Fibroblast of villous mesenchyme (primary cell): ENCODE measurements at regions not wholly inside any gene's neighbourhood (a gene's known extent, or its start where the extent isn't known, plus 50 kb on each side); places are given as distances from the start of the nearest gene placed in this dataset.

Experiments used
- DNase-seq: peaks from one replicate; pipeline ENCODE4 v3.0.0-alpha.2; 2010; ENCODE audit warnings: low read depth
- H3K4me3 ChIP-seq: 2 replicates; pipeline ENCODE4 v1.5.1; 2011; ENCODE audit warnings: low read depth, mild to moderate bottlenecking, low read length
- TF ChIP-seq, protein P1 (sequence below): IDR thresholded peaks from 2 replicates; pipeline ENCODE4 v1.5.1; 2012; ENCODE audit warnings: low read depth, mild to moderate bottlenecking, low read length; ENCODE audit not compliant: insufficient read depth

DNA sequence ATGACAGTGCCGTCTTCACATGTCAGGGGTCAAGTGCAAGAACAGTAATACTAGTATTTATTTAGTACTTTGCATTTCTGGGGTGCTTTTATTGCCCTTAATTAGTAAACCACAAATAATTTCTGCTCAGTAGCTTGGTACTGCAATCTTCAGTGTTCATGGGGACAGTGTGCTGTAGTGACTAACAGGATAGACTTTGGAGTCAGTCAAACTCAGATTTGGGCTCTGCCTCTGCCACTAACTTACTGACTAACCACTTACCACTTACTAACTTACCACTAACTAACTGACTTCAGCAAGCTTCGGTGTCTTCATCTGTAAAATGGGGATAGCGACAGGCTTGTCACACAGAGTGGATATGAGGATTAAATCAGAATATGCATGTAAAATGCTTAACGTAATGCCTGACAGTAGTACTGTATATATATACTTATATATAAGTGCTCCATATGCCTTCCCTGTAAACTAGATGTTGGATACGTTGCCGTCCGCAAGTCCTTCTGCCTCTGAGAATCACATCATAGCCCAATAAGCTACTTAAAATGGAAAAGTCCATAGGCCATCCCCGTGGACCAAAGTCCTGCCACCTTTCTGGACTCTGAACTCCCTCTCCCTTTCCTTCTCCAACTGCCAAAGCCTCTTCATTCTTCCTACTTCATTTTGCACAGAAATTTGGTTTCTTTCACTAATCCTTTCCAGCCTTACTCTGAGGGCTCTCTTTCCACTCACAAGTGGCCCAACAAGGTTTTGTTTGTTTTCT, 158.1 kb downstream of the ZIC5 start:
- H3K4me3 ChIP-seq, result no peak overlapping the region
- DNase-seq, result no peak
- TF ChIP-seq, protein P1, sequence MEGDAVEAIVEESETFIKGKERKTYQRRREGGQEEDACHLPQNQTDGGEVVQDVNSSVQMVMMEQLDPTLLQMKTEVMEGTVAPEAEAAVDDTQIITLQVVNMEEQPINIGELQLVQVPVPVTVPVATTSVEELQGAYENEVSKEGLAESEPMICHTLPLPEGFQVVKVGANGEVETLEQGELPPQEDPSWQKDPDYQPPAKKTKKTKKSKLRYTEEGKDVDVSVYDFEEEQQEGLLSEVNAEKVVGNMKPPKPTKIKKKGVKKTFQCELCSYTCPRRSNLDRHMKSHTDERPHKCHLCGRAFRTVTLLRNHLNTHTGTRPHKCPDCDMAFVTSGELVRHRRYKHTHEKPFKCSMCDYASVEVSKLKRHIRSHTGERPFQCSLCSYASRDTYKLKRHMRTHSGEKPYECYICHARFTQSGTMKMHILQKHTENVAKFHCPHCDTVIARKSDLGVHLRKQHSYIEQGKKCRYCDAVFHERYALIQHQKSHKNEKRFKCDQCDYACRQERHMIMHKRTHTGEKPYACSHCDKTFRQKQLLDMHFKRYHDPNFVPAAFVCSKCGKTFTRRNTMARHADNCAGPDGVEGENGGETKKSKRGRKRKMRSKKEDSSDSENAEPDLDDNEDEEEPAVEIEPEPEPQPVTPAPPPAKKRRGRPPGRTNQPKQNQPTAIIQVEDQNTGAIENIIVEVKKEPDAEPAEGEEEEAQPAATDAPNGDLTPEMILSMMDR, result no peak

DNA sequence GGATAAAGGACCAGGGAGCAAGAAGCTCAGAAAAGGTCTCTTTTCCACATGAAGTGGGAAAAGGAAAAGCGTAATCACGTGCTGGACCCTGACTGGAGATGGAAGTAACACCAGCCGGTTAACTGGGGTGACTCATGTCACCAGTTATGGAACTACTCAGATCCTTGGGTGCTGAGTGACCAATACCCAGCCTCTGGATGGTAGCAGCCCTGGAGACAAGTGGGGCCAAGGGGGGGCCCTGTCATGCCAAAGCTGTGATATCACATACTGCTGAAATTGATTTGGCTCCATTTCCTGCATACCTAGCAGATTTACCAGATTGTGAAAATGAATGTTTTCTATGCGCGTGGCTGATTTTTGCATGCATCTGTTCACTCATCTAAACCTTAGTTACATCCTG, 158.9 kb downstream of the ZIC5 start:
- DNase-seq, result no peak
- H3K4me3 ChIP-seq, result no peak overlapping the region
- TF ChIP-seq, protein P1, result no peak

DNA sequence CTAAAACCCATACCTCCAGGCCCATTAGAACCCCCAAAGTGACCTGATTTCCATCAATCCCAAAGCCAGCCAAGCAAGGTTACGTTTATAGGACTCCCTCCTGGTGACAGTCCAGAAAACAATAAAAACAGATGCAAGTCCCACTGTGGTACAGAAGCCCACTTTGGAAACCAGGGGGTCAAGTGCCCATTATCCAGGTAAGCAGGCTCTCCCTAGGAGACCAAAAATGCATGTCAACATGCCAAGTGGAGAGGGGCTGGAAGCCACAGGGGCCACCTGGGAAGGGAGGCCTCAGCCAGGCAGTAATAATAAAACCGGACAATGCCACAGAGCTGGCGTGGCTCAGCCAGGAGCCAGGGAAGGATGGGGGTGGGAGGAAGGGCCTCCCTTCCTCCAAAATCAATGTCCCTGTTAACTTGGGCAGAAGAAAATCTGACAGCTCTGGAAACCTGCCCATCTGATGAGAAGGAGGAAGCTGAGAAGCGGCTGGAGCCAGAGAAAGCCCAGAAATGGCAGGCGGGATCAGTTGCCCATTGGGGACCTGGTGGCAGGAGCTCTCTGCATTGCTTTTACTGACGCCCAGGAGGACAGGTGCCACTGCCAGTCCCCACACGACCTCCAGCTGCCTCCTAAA, 160.4 kb downstream of the ZIC5 start:
- DNase-seq, result no peak
- TF ChIP-seq, protein P1, result no peak
- no peak overlapping the region for H3K4me3 ChIP-seq

DNA sequence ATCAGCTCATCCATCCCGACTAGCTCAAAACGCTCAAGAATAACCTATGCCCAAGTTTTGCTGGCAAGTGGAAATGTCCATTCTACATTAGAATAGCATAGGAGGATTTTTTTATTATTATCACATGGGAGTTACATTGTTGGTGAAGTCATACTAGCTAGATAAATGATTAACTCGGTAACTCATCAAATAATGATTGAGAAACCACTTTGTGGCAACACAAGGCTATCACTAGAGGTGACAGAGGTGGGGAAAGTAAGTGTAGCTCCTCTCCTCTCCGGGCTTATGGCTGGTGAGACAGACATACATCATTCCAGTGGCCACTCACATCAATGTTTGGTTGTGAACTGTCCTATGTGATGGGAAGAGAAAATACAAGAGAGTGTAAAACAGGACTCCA, 161.6 kb downstream of the ZIC5 start:
- TF ChIP-seq, protein P1, result no peak
- no peak for DNase-seq

DNA sequence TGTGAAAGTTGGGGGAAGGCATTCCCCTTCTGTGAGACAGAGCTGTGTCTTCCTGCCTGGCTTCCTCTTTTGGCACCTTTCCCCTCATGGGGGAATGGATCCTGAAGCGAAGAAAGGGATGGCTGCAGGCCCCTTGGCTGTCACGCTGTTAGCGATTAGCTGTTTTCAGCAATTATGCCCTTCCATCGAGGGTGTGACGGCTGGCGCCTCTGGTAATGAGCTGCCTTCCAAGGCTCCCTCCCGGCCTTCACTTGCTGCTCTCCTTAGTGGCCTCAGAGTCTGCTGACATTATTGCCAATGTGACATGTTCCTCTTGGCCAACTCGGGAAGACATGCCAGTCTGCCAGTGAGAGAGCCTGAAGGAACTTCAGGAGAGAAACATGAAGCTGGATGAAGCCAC, 162.1 kb downstream of the ZIC5 start:
- TF ChIP-seq, protein P1, result no peak
- DNase-seq, result no peak

More for the DNA sequence above, 161.6 kb downstream of the ZIC5 start:
- no peak overlapping the region for H3K4me3 ChIP-seq

DNA sequence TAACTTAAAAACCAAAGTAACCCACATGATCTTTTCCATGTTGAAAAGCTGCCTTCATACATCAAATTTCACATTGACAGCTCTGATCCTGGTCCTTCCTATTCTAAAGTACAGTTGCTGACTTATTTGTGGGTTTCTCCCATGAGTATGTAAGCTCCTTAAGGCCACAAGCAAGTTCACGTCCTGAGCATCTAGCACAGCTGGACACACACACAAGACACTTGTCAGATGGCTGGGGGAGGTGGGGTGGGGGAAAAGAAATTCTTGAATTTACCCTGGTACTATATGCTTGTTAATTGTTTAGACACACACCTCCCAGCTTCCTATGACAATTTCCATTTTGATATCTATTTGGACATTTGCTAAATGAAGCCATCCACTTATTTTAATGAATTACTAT, 162.8 kb downstream of the ZIC5 start:
- TF ChIP-seq, protein P1, result no peak
- H3K4me3 ChIP-seq, result no peak overlapping the region
- no peak for DNase-seq

More for the DNA sequence above, 162.1 kb downstream of the ZIC5 start:
- H3K4me3 ChIP-seq, result no peak overlapping the region
